NCI-H1694 treated with DMSO at 0.1 percent for 48 hours (cell line): ENCODE measurements at regions not wholly inside any gene's neighbourhood (a gene's known extent, or its start where the extent isn't known, plus 50 kb on each side); places are given as distances from the start of the nearest gene placed in this dataset.
A peak's percentile ranks its signal among the peaks of the same experiment; 100 is the strongest.

Experiments
- DNase-seq: peaks from one replicate; lab custom pipeline; 2025; lab: John Stamatoyannopoulos, UW

DNA sequence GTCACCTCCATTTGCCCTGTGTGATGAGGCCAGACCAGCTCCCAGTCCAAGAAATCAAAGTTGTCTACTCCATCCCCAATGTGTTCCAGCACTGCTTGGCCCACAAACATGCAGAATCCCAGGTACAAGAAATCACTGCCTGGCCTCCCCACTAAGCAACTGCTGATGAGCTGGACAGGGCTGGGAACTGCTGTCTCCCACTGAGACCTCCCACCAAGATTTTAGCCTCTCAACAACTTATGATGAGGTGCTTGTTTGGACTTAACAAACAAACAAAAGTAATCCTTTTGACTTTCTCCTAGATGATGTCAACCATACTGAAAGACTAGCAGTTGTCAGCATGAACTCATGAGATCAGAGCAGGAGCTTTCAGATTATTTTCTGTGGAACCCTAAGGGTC lies 260.1 kb upstream of the UBE2E2 start:
- DNase-seq = no peak

DNA sequence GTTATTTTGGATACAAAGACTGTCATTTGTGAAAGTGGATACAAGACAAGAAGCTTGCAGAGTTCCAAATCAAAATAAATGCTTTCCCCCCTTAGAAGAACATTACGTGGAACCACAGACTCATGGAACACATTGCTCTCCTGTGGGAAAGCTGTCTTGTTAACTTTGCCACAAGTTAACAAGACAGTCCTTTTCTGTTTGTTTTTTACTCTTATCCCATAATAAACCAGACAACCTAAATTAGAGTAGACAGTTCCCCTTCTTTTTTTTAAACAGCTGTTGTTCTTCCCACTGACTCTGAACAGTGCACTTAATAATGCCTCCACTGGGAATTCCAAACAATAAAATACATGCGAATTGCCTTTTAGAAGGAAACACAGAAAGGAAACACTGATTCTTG lies 255.3 kb upstream of the UBE2E2 start:
- no peak for DNase-seq

DNA sequence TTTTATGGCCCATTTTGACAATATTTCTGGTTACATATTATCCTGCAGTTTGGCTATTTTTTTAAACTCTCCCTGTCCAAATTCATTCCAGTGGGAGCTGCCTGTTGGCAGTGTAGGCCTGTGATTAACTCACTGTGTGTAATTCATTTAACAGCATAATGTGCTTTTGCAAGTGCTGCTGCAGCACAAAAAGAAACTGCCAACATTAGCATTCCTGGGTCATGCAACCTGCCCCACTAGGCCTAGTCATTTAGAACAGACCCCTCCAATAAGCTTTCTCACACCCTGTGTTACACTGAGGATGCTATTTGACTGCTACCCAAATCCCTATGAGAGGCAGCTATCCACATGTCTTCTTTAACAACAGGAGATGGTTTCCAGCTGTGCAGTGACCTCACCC lies 251.2 kb upstream of the UBE2E2 start:
- DNase-seq = no peak

DNA sequence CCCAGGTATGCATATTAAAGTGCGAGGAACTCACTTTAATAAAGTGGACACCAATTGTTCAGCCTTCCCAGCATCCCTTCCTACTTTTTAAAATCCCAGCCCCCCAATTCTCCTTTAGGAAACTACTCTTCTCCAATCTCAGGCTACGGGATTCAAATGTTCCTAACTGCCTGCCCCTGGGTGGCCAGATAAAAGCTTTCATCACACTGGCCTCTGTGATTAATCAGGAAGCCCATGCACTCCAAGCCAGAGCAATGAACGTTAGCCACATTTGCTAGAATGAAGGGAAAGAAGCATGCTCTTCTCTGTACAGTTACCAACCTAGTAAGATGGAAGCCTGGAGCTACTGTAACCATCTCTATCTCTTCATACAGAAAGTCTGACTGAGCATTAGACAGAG lies 250.3 kb upstream of the UBE2E2 start:
- DNase-seq = no peak

DNA sequence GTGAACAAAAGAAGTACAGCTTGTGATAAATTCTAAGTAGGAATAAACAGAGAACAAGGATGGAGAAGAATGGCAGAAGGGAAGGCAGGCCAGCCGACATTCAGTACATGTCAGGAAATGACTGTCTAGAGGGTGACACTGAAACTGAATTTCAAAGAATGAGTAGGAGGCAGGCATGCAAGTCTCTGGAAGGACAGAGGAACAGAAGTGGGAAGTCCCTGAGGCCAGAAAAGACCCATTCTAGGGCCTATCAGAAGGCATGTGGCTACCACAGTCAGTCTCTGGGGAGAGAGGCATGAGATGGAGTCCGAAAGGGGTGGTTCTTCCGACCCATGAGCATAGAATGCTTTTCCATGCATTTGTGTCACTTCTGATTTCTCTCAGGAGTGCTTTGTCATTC lies 243.5 kb upstream of the UBE2E2 start:
- DNase-seq = no peak

DNA sequence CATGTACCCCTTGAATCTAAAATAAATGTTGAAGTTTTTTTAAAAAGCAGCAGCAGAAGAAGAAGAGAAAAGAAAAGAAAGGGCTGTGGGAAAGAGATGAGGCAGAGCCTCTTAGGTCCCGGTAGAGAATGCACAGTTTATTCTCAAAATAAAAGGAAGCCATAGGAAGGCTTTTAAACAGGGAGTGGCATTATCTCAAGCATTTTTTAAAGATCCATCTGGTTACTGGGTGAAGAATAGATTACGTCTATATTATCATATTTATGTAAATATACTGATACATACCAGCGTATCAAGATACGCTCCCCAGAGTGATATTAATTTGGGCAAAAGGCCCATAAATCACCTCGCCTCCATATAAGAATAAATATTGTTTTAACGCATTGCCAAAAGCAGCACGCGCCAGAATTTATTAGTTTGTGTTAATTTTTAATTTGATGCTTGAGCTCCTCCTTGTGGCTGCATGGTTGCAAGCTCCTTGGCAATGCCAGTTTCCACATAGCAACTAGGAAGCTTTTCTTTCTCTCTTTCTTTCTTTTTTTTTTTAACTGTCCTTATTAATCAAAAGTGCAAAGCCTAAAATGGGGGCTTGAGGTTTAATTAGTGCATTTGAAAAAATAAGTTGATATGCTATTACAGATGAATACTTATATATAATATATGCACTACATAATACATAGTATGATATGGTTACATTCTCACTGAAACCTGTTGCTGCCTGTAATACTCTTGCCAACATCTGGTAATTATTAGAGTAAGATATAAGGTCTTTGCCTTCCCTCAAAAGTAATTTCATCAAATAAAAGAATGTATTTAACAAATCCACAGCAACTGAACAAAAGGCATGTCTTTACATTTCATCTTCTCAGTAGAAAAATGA lies 242.8 kb upstream of the UBE2E2 start:
- peak; percentile 1 for DNase-seq

DNA sequence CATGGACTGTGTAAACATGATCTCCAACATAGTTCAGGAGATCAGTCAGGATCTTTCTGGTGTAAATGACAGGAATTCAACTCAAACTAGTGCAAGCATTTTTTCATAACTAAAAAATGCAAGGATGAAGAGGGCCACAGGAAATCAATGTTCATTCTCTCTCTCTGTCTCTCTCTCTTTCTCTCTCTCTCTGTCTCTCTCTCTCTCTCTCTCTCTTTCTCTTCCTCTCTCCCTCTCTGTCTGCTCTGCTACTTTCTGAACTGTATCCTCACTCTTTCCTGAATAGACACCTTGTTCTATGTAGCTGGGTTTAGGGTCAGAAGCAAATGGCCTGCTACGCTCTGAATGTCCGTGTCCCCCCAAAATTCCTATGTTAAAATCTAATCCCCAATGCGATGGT lies 240.9 kb upstream of the UBE2E2 start:
- no peak for DNase-seq

DNA sequence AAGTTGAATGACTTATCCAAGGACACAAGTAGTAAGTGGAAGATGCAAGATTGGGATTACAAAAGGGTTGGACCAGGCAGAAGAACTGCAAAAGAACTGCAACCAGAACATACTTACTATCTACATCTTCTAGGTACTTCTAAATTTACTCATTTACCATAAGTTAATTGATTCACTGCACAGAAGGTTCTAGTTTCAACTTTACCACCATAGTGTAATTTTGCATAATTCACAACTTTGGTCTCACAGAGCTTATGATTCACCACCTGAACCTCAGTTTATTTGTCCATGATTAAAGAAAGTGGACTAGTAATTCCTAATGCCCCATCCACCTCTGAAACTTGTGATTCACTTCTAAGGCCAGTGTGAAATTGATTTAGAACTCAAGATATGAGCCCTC lies 236.8 kb upstream of the UBE2E2 start:
- no peak for DNase-seq

DNA sequence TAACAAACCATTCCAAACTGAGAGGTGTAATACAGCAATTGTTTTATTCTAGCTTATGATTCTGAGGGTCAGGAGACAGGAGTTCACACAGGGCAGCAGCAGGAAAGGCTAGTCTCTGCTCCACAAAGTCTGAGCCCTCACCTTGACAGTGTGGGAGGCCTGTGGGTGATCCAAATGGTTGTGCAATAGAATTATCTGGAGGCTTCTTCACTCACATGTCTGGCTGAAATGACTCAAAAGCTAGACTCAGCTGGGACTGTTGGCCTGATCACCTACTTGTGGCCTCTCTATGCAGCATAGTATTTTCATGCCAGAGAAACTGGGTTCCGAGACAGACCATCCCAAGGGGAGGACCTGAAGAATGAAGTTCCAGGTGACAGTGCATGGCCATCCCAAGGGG lies 233.9 kb upstream of the UBE2E2 start:
- no peak for DNase-seq

DNA sequence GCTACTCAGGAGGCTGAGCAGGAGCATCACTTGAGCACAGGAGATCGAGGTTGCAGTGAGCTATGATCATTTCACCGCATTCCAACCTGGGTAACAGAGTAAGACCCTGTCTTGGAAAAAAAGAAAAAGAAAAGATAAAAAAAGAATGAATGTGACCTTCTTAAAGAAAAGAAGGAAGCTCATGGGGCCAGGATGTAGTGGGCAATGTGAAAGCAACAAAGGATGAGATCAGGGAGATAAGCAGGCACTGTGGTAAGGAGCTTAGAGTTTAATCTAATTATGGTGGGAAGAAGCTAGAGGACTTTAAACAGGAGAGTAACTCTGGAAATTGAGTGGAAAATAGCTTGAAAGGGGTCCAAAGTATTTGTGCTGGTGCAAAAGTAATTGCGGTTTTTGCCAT lies 231.6 kb upstream of the UBE2E2 start:
- DNase-seq = no peak

DNA sequence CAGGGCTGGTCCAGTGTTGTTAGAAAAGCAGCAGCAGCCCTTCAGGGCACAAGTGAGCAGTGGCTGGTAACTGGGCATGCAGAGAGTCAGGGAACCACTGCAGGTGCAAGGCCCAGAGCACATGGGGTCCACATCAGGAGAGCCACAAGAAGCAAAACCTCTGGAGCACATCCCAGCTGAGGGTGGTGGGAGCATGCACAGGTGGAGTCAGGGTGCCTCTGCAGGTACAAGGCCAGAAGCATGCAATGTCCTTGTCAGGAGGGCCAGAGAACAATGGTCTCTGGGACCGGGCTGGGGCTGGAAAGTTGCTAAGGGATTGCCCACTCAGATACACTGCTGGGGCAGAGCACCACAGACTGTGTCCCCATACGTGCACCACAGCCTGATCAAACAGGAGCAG lies 226.1 kb upstream of the UBE2E2 start:
- DNase-seq = no peak

DNA sequence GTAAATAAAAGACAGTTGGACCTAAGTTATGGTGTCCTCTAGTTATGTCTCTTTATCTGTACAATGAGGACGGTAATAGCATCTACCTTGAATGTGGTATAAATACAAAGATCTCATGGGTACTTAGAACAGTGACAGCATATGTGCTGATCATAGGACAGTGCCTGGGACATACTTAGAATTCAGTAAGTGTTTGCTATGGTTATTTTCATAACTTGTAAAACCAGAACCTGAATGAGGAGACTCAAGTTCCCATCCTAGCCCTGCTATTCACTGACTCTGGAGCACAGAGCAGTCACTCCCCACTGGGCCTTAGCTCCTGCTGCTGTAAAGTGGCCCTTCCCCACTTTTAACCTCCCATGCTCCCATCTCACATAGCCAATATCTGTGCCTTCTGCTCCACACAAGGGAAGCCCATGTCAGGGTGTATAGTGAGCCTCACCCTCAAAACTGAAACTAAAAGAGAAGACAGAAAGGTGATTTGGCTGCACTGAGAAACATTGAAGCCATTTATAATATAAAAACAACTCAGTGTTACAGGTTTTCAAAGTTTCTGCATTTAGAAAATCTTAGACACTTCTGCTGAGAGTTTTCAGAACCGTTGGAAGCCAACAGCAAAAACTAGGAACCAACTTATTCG lies 225.4 kb upstream of the UBE2E2 start:
- DNase-seq = no peak

DNA sequence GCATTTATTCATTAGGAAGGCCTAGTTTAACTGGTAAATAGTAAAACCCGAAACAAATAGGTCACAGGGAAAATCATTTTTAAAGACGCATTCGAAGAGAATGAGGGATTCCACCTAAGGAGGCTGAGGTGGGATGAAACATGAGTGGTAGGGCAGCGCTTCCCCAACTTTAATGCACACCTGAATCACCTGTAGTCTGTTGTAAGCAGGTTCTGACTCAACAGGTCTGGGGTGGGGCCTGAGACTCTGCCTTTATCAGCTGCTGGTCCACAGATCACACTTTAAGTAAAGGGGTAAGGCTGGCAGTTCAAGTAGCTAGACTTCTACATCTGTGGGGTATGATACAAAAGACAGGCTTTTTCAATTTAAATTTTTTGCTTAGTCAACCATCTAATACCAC lies 223.5 kb upstream of the UBE2E2 start:
- no peak for DNase-seq

DNA sequence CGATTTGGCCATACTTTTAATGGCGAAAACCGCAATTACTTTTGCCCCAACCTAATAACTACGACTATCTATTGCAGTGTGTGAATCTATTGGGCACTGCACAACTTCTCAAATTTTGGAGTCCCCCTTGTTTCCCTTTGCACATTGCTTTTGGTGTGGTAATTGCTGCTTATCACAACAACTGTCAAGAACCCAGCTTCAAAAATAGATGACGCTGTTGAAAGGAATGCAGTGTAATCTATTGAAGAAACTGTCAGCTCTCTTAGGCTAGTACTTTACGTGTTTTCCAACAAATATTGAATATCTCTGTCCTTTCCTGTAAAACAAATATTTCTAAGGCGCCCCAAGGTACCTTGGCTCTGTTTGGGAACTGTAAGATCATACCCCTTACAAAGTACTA lies 222.8 kb upstream of the UBE2E2 start:
- no peak for DNase-seq

DNA sequence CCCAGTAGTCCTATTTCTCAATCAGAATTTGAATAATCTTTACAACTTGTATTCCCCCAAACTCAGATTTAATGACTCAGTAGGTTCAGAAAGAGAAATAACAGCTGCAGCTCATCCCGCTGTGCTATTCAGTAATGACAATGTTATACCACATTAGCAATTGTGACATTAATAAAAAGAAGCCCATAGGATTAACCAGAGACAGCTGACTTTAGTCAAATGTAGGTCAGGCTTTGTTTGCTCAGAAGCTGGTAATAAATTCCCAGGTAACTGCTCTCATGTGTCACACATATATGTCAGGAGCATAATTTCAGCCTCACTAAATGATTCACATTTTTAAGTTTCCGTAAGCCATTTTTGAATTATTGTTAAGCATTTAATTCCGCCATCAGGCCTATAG lies 222.0 kb upstream of the UBE2E2 start:
- DNase-seq = no peak

DNA sequence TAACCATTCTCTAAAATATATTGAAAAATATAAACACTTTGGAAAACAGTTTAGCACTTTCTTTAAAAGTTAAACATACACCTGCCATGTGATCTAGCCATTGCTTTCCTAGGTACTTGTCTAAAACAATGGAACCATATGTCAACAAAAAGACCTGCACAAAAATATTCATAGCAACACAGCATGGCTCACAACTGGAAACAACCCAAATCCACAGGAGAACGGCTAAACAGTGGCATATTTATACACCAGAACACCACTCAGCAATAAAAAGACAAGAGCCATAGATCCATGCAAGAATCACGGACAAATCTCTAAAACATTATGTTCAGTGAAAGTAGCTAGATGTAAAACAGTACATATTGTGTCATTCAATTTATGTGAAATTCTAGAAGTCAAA lies 221.3 kb upstream of the UBE2E2 start:
- DNase-seq = no peak

DNA sequence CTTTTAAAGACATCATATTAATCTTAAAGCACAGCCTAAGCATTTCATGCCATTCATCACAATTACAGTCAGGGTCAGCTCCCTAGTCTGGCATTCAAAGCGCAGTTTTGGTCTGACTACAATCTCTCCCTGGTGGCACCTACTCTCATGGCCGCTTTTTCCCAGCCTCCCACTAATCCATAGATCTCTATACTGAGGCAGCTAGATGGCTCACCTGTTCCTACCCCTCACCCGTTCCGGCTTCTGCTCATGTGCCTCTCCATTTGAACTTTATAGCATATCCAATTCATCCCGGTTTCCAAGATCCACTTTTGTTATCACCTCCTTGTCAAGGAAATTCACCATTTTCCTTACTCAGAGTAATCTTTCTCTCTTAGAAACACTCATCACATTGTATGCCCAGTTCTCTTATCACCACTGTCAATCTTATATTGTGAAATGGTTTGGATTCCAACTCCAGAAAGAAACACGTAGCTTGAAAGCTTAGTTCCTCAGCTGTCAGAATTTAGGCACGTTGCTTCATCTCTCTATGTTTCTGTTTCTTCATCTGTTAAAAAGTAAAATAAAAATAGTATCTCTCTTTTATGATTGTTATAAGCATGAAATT lies 220.0 kb upstream of the UBE2E2 start:
- DNase-seq = no peak

DNA sequence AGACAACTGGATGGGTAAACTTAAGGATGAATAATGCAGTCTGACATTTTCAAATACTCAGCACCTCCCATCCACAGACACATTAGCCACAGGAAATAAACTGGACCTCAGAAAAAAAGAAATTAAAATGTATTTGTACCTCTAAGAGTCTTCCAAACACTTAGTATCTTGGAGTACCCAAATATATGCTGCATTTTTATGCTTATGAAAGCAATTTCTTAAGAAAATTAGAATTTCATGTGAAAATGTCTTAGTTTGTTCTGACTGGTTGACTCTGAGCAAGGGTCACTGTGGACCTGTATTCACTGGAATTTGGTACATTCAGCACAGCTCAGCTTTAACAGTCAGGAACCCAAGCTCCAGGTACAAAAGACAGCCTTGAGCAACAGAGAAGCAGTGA lies 216.2 kb upstream of the UBE2E2 start:
- no peak for DNase-seq

DNA sequence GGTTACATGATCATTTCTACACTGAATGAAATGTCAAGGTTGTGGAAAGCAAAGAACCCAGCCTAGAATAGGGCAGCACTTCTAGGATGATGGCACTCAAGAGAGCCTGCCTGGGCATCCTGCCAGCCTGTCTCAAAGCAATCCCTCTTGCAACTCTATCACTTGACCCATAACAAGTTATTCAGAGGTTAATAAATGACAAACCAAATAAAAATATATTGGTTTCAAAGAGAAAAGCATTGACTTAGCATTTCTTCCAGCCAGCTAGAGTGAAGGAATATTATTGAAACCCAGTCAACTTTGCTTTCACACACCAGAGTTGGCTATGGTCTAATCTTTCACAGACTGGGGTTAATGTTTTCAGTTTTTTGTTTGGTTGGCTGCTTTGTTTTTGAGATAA lies 214.6 kb upstream of the UBE2E2 start:
- DNase-seq = no peak

DNA sequence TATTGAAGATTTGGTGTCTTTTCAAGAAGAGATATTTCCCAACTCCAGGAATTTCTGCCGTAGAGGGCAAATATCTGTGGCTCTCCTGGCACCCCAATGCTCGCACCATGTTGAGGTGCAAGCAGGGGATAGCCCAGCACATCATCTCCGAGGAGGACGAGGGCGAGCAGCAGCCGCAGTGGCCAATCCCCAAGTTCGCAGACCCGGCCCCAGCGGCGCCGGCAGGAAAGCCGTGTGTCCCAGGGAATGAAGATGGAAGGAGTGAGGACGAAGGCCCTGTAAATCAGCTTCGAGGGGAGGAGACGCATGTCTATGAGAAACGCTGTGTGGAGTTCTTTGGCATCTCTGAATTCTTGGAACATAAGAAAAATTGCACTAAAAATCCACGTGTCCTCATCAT lies 213.4 kb upstream of the UBE2E2 start:
- DNase-seq = no peak

DNA sequence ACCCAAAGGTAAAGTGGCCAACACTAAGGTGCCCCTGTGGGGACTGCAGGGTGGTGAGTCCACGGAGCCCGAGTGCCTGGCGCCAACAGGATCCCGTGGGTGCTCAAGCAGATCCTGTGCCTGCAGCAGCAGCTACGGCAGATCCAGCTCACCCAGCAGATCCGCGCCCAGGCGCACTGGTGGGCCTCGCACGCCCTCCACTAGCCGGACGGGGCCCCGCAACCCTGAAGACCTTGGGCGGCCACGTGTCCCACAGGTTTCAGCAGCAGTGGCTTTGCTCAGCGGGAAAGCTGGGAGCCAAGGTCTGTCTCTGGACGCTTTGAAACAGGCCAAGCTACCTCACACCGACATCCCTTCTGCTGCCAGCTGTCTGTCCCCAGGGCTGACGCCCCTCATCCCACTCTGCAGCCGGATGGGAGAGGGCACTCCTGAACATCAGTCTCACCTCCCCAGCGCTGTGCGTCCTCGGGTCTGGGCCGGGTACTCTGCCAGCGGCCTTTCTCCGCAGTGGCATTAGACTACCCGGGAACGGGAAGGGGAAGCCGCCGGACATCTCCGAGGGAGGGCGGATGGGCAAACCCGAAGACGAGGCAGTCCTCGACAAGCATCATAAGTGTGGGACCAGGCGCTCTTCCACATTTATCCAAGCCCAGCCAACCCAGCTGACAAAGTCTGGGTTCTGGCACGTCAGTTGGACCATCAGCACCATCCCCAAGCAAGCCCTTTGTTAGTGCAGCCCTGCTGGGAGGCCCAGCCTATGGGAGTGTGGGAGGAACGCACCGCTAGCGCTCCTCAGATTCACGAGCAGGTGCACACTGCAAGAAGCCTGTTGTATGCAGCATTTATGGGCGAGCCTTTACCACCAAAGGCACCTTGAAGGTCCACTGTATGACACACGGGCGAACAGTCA lies 212.6 kb upstream of the UBE2E2 start:
- no peak for DNase-seq

DNA sequence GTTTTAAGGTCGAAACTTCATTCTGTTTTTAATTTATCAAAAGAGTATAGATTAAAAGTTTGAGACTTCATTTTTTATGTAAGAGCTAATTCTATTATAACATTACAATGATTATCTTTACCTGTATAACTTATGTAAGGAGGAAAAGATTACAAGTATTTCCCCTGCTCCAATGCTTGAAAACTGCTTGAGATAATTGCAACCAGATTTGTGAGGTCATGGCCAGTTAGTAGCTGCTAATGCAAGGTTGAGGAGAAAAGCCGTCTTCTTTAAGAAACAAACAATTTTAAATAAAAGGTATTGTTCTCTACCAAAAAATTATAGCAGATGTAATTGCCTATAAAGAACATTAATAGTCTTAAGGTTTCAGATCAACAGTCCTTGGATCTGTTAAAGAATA lies 208.3 kb upstream of the UBE2E2 start:
- DNase-seq = no peak
